Activated naive CD8-positive, alpha-beta T cell treated with anti-CD3 and anti-CD28 coated beads, Interleukin-2, amount 50 U/mL, for 16 hours (primary cell): ENCODE measurements at regions not wholly inside any gene's neighbourhood (a gene's known extent, or its start where the extent isn't known, plus 50 kb on each side); places are given as distances from the start of the nearest gene placed in this dataset.

Experiments used
- DNase-seq: peaks from one replicate; pipeline ENCODE4 v3.0.0-alpha.2; 2020; ENCODE audit warnings: low read depth, low spot score

GRCh38 chr18:46294318-46294717 is 190.1 kb downstream of the HAUS1 start:
- no peak for DNase-seq

GRCh38 chr18:46294751-46295150 is 190.6 kb downstream of the HAUS1 start:
- DNase-seq: no peak

GRCh38 chr18:46295416-46295815 is 191.2 kb downstream of the HAUS1 start:
- no peak for DNase-seq

GRCh38 chr18:46296656-46297055 is 192.5 kb downstream of the HAUS1 start:
- DNase-seq: no peak

GRCh38 chr18:46297124-46297523 is 192.9 kb downstream of the HAUS1 start:
- no peak for DNase-seq

- DNase-seq: no peak
These were observed 193.4 kb downstream of the HAUS1 start for GRCh38 chr18:46297621-46298020.

- no peak for DNase-seq
These were observed 194.3 kb downstream of the HAUS1 start for GRCh38 chr18:46298511-46298910.

GRCh38 chr18:46299465-46300008 is 195.4 kb downstream of the HAUS1 start:
- no peak for DNase-seq

GRCh38 chr18:46301081-46301480 is 196.9 kb downstream of the HAUS1 start:
- DNase-seq: no peak

- DNase-seq: no peak
These were observed 197.4 kb downstream of the HAUS1 start for GRCh38 chr18:46301571-46301970.

GRCh38 chr18:46302528-46303485 is 198.6 kb downstream of the HAUS1 start:
- no peak for DNase-seq

- no peak for DNase-seq
These were observed 206.1 kb downstream of the HAUS1 start for GRCh38 chr18:46310258-46310657.

- no peak for DNase-seq
These were observed 206.6 kb downstream of the HAUS1 start for GRCh38 chr18:46310675-46311345.

- DNase-seq: no peak
These were observed 207.3 kb downstream of the HAUS1 start for GRCh38 chr18:46311491-46311890.

- DNase-seq: no peak
These were observed 208.0 kb downstream of the HAUS1 start for GRCh38 chr18:46312221-46312620.

- DNase-seq: no peak
These were observed 209.3 kb downstream of the HAUS1 start for GRCh38 chr18:46313521-46313920.

- DNase-seq: no peak
These were observed 209.8 kb downstream of the HAUS1 start for GRCh38 chr18:46314011-46314410.

- DNase-seq: no peak
These were observed 211.0 kb downstream of the HAUS1 start for GRCh38 chr18:46315161-46315560.

GRCh38 chr18:46318356-46318755 is 214.2 kb downstream of the HAUS1 start:
- DNase-seq: no peak

- DNase-seq: no peak
These were observed 215.6 kb downstream of the HAUS1 start for GRCh38 chr18:46319783-46320182.

- DNase-seq: no peak
These were observed 216.1 kb downstream of the HAUS1 start for GRCh38 chr18:46320297-46320696.

- DNase-seq: no peak
These were observed 216.9 kb downstream of the HAUS1 start for GRCh38 chr18:46320928-46321711.
